Spleen (tissue), 7 donors: ENCODE measurements at regions not wholly inside any gene's neighbourhood (a gene's known extent, or its start where the extent isn't known, plus 50 kb on each side); places are given as distances from the start of the nearest gene placed in this dataset.

Experiments used
- CTCF ChIP-seq, 11 experiments: fragments of 200-600 bp in 7 of 11; fragments of 450-650 bp in 4 of 11; sonication (generic) in 4 of 11; IDR thresholded peaks in 8 of 11; conservative IDR thresholded peaks in 3 of 11; 1 replicate in 7 of 11; 2 replicates in 4 of 11; pipeline versions ENCODE4 v1.4.0 to v1.8.0; 2016 to 2021; ENCODE audit warnings: antibody characterized with exemption in 11 of 11, inconsistent platforms in 4 of 11, mild to moderate bottlenecking in 1 of 11
- POLR2A ChIP-seq, 3 donors: fragments of 450-650 bp; IDR thresholded peaks; one replicate each; pipeline ENCODE4 v1.5.1; 2017; ENCODE audit warnings: antibody characterized with exemption in 3 of 3, mild to moderate bottlenecking in 1 of 3
- POLR2AphosphoS5 ChIP-seq, 3 donors: sonication (generic); formaldehyde crosslinking; IDR thresholded peaks; one replicate each; pipeline ENCODE4 v1.5.1; 2017; ENCODE audit warnings: antibody characterized with exemption in 3 of 3
- donor health status: DM: no; HTN: no; CAD: no; lungs with moderate emphysema.
- donor health status: DM: no; HTN: no; CAD: no.
- donor health status: DM: no; HTN: no; CAD: no.

DNA sequence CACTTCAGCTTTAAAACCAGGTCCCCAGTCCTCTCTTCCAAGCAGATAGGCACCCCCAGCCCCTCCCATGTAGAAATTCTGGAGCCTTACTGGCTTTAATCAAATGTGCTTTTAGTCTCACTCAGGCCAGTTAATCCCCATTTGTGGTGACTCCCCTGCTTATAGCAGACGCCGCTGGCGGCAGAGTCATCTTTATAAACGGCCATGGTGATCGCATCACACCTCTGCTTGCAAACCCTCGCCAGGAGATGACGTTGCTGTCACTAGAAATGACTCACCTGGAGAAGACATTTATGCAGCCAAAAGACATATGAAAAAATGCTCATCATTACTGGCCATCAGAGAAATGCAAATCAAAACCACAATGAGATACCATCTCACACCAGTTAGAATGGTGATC is 369.3 kb downstream of the VRK1 start:
- TF ChIP-seq CTCF (IDR thresholded peaks at IDR 0.05 in 8 of 11, conservative IDR thresholded peaks at IDR 0.05 in 3 of 11) (no peak), POLR2AphosphoS5 (IDR thresholded peaks at IDR 0.05) (no peak), POLR2A (IDR thresholded peaks at IDR 0.05) (no peak)
